HG02981 (cell line): ENCODE measurements at regions not wholly inside any gene's neighbourhood (a gene's known extent, or its start where the extent isn't known, plus 50 kb on each side); places are given as distances from the start of the nearest gene placed in this dataset.
"Not testable (repeated sequence)": the region's sequence is repeated elsewhere in the genome, so short reads cannot be mapped to it uniquely, and the experiment has no call there.

Source experiments
- ATAC-seq: cut with Tn5 transposase; IDR thresholded peaks from one replicate; pipeline ENCODE4 v1.9.1; 2021; ENCODE audit warnings: mild to moderate bottlenecking, moderate library complexity; ENCODE audit not compliant: unreplicated experiment

DNA sequence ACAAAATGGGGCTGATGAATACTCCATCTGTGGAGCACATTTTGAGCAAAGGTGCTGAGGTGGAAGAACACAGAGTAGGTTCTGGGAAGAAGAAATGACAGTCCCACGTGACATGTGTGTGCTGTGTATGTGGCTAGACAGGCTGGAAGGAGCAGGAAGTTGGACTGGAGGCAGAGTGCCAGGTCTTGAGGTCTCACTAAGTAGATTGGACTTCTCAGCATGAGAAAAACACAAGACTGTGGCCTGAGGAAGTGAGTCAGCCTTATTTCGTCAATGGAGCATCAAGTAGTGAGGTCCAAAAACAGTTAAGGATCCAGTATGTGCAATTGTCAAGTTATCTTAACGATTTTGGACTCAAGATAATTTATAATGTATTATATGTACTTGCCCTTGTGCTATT, 736.5 kb downstream of the KCNJ2 start:
- no peak for ATAC-seq

- no peak for ATAC-seq
Measured at GRCh38 chr17:70906808-70907207, 737.5 kb downstream of the KCNJ2 start.

- no peak for ATAC-seq
Measured at GRCh38 chr17:70912716-70913485, 743.6 kb downstream of the KCNJ2 start.

DNA sequence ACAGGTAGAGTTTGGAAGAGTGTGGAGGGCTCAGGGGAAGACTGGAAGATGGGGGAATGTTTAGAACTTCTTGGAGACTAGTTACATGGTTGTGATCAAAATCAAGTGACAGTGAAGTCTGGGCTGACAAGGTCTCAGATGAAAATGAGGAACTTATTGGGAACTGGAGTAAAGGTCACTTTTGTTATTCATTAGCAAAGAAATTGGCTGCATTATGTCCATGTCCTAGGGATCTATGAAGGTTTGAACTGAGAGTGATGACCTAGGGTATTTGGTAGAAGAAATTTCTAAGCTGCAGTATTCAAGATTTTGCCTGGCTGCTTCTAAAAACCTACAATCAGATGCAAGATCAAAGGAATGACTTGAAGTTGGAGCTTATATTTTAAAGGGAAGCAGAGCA, 747.1 kb downstream of the KCNJ2 start:
- no peak for ATAC-seq

DNA sequence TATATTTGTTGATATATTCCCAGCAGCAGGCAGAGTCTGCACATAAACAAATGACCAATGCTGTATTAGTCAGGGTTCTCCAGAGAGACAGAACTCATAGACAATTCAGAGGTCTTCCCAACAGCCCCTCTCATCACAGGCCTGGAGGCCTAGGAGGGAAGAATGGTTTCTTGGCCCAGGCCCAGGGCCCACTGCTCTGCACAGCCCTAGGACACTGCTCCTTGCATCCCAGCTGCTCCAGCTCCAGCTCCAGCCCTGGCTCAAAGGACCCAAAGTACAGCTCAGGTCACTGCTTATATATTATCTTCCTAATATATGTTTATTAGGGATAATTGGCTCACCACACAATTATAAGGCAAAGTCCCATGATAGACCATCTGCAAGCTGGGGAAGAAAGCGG, 749.9 kb downstream of the KCNJ2 start:
- ATAC-seq, result no peak

DNA sequence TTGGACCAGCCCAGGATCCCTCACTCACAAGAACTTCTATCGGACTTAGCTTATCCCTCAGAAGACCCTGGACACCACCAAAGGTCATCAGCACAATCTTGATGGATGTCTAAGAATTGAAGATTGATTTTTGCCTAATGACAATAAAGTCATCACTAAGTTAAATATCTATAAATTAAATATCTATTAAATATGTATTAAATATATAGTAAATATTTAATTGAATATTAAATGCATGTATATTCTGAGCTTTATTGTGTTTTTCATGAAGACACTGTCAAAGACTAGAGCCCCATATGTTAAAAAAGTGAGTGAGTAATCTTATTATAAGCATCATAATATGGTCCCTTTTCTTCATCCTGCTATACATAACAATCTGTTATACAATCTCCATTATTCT, 751.1 kb downstream of the KCNJ2 start:
- ATAC-seq, result no peak

DNA sequence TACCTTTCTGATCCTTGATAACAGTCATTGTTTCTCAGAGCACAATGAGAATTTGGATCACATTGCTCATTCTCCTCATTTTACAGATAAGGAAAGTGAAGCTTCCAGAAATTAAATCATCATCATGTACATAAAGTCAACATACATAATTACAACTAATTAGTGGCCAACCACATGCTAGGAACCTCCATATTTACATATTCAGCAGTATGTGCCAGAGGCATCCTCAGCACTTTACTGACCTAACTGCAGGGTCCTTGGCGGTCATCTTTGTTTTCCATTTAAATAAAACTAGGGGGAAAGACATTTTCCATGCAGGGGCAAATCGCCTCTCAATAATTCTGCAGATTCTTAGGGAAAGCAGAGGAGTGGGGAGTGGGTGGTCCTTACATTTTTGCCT, 752.9 kb downstream of the KCNJ2 start:
- ATAC-seq, result no peak

DNA sequence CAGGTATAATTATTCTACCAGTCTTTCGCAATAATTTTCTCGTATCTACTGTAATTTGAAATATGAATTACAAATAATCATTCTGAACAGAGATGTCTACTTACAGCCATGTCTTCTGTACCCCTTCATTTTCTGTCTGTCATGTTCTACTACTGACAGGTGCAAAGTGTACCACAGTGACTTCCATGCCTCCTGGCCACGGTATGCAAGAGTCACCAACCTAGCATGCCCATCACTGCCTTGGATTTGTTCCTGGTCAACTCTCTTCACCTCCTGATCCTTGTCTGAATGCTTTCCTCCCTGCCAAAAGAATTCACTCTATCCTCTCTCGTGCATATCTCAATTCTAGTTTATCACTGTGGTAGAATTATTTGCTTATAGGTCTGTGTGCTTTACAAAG, 755.4 kb downstream of the KCNJ2 start:
- ATAC-seq, result no peak

DNA sequence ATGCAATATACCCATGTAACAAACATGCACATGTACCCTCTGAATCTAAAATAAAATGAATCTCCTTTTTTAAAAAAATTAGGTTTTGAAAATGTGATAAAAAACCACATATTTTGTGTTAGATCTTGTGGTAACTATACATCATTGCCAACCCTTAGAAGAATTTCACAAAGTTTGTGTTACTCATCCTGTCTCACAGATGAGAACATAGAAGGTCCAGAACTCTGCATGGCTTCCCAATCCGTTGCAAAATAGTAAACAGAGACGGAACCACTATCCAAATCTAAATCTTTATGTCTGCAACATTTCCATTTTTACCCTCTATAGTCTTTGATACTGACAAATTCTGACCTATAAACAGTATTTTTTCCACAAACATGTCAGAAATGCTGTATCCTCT, 759.9 kb downstream of the KCNJ2 start:
- no peak for ATAC-seq

- ATAC-seq, result no peak
Measured at GRCh38 chr17:70934231-70934630, 764.9 kb downstream of the KCNJ2 start.

- ATAC-seq, result no peak
Measured at GRCh38 chr17:70934835-70935234, 765.5 kb downstream of the KCNJ2 start.

DNA sequence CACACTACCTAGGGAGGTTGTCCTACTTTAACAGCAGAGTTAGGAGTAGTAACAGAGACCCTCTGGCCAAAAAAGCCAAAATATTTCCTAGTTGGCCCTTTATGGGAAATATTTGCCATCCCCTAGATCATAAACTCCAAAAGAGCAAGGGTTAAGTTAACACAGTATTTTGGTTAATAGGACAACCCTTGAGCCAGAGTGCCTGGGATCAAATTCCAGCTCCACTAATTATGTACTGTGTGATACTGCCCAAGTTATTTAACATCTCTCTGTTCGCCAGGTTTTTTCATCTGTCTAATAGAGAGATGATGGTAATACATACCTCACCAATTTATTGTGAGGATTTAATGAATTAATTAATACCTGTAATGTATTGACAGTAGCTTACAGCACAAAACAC, 767.4 kb downstream of the KCNJ2 start:
- no peak for ATAC-seq

DNA sequence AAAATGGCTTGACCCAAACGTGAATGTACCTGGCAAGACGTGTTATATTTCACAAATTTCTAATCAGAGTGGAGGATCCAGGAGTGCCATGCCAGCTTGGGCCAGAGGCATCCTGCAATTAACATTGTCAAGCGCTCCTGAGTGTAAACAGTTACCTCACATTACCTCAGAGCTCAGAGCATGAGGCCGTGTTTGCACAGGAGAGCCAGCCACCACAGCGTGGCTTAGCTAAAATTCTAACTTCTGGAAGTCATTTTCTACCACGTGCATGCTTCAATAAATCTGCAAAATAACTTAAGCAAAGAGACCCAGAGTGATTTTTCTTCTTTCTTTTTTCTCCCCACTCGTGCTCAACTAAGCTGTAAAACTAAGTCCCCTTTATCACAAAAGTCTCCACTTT, 769.0 kb downstream of the KCNJ2 start:
- ATAC-seq, result no peak

GRCh38 chr17:70945386-70945785, 776.1 kb downstream of the KCNJ2 start:
- no peak for ATAC-seq

GRCh38 chr17:70947215-70947614, 777.9 kb downstream of the KCNJ2 start:
- ATAC-seq, result no peak

GRCh38 chr17:70947636-70948565, 778.6 kb downstream of the KCNJ2 start:
- no peak for ATAC-seq

DNA sequence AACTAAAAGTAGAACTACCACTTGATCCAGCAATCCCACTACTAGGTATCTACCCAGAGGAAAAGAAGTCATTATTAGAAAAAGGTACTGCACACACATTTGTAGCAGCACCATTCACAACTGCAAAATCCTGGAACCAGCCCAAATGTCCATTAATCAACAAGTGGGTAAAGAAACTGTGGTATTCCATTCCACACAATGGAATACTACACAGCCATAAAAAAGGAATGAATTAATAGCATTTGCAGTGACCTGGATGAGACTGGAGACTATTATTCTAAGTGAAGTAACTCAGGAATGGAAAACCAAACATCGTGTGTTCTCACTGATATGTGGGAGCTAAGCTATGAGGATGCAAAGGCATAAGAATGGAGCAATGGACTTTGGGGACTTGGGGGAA, 783.8 kb downstream of the KCNJ2 start:
- ATAC-seq, result not testable (repeated sequence)

GRCh38 chr17:70955441-70955840, 786.1 kb downstream of the KCNJ2 start:
- ATAC-seq, result no peak

GRCh38 chr17:70956726-70957125, 787.4 kb downstream of the KCNJ2 start:
- no peak for ATAC-seq

DNA sequence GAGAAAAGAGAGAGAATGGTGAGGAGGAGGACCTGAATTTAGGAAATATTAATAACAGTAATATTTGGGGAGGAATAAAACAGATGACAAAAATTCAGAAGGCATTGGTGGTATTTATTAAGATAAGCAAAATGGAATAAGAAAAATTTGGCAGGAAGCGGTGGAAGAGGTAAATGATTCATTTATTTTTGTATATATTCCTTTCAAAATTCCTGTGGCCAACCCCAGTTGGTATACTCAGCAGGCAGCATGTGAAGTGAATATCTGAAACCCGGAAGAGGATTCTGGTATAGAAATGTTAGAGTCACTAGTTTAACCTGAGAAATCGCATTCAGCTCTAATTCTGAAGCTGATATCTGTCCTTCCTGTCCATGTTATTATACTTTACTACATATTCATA, 792.0 kb downstream of the KCNJ2 start:
- no peak for ATAC-seq

GRCh38 chr17:70968302-70968701, 799.0 kb downstream of the KCNJ2 start:
- ATAC-seq, result no peak

DNA sequence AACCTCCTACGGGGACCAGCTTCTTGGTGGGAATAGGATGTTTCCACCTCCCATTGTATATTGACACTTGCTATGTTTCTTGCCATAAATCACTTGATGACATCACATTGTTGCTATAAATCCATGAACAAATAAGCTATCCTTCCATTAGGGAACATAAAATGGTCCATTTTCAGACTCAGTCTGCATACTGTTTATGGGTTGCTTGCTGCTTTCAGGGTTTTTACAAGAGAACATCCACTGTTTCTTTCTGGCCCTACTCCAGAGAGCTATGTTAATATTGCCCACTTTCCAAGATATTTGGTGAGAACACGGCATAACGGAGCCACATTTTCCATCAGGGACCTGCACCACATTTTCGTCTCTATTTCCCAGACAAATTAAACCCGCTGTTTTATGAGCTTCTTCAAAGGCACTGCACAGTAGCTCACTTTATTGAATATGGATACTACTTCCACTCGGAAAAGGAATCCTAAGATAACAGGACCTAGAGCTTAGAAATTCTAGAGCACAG, 800.2 kb downstream of the KCNJ2 start:
- ATAC-seq, result no peak
